Mesendoderm (in vitro differentiated cells): ENCODE measurements at regions not wholly inside any gene's neighbourhood (a gene's known extent, or its start where the extent isn't known, plus 50 kb on each side); places are given as distances from the start of the nearest gene placed in this dataset.
A peak's percentile ranks its signal among the peaks of the same experiment; 100 is the strongest.

Experiments
- DNase-seq: peaks from one replicate; pipeline ENCODE4 v3.0.0; 2013
- H2AK5ac ChIP-seq: 2 replicates; pipeline ENCODE4 v1.6.1; 2013; ENCODE audit warnings: low read length, inconsistent platforms
- H2BK120ac ChIP-seq: 2 replicates; pipeline ENCODE4 v1.6.1; 2013; ENCODE audit warnings: low read depth, mild to moderate bottlenecking, low read length, moderate library complexity, mixed read lengths
- H2BK15ac ChIP-seq: replicated peaks from 2 replicates; pipeline ENCODE4 v1.6.1; 2013; ENCODE audit warnings: low read depth, mild to moderate bottlenecking, moderate library complexity
- H2BK5ac ChIP-seq: 2 replicates; pipeline ENCODE4 v1.6.1; 2013; ENCODE audit warnings: low read length, inconsistent platforms
- H3K18ac ChIP-seq: 2 replicates; pipeline ENCODE4 v1.6.1; 2013; ENCODE audit warnings: mild to moderate bottlenecking, low read length, mixed read lengths
- H3K23ac ChIP-seq: one replicate; pipeline ENCODE4 v1.6.1; 2013; ENCODE audit warnings: low read length
- H3K27ac ChIP-seq: 2 replicates; pipeline ENCODE4 v1.5.1; 2013; ENCODE audit warnings: low read depth, mild to moderate bottlenecking, inconsistent platforms, low read length, moderate library complexity
- H3K27me3 ChIP-seq: 2 replicates; pipeline ENCODE4 v1.6.1; 2013; ENCODE audit warnings: low read length, control low read depth, mild to moderate bottlenecking, inconsistent platforms; ENCODE audit not compliant: insufficient read depth, poor library complexity
- H3K36me3 ChIP-seq: 2 replicates; pipeline ENCODE4 v1.6.1; 2013; ENCODE audit warnings: low read length, inconsistent platforms; ENCODE audit not compliant: control insufficient read depth, insufficient read depth
- H3K4ac ChIP-seq: one replicate; pipeline ENCODE4 v1.6.1; 2013; ENCODE audit warnings: low read depth, mild to moderate bottlenecking, low read length, moderate library complexity
- H3K4me1 ChIP-seq: 2 replicates; pipeline ENCODE4 v1.6.1; 2013; ENCODE audit warnings: low read depth, low read length, inconsistent platforms; ENCODE audit not compliant: control insufficient read depth
- H3K4me2 ChIP-seq: 2 replicates; pipeline ENCODE4 v1.6.1; 2013; ENCODE audit warnings: low read length
- H3K4me3 ChIP-seq: 2 replicates; pipeline ENCODE4 v1.5.1; 2013; ENCODE audit warnings: mild to moderate bottlenecking, low read length
- H3K56ac ChIP-seq: one replicate; pipeline ENCODE4 v1.6.1; 2013; ENCODE audit warnings: low read length
- H3K79me1 ChIP-seq: 2 replicates; pipeline ENCODE4 v1.6.1; 2013; ENCODE audit warnings: low read length, inconsistent platforms
- H3K79me2 ChIP-seq: 2 replicates; pipeline ENCODE4 v1.6.1; 2013; ENCODE audit warnings: mild to moderate bottlenecking, low read length; ENCODE audit not compliant: control insufficient read depth, insufficient read depth
- H3K9ac ChIP-seq: 2 replicates; pipeline ENCODE4 v1.6.1; 2013; ENCODE audit warnings: low read length, inconsistent platforms
- H4K5ac ChIP-seq: one replicate; pipeline ENCODE4 v1.6.1; 2013; ENCODE audit warnings: low read length
- H4K8ac ChIP-seq: one replicate; pipeline ENCODE4 v1.6.1; 2013; ENCODE audit warnings: low read depth, mild to moderate bottlenecking, control low read depth, low read length, moderate library complexity
- WGBS: extraction: QIAGEN DNeasy Blood & Tissue Kit; methylation state at CpG from one replicate; pipeline ENCODE4 v1.1.7; 2013; ENCODE audit warnings: low lambda C conversion rate, missing lambda C conversion rate; ENCODE audit not compliant: insufficient coverage; ENCODE audit errors: extremely low coverage; 5-methylcytosine and 5-hydroxymethylcytosine counted together

DNA sequence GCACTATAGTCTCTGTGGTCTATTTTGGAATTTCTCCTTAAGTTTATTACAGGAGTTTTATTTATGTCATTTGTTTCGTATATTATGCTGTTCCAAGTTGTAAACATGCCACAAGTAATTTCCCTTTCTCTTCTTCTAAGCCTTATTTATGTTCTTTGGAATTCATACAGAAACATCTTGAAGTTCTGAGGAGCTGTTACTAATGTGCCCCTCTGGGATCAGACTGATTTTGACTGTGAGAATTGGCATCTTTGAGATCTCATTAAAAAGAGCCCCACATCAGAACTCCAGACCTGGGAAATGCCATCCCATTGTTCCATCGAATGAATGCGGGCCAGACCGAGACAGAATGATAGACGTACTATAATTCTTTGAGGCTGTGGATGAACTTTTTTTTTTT lies 138.8 kb upstream of the CD180 start:
- Histone ChIP-seq H2AK5ac (no peak overlapping the region), H3K4me3 (no peak overlapping the region), H3K79me2 (no peaks in the 10 kb centered on the region), H3K18ac (no peak overlapping the region), H2BK120ac (no peak overlapping the region), H3K27ac (no peak overlapping the region), H3K79me1 (no peaks in the 10 kb centered on the region), H3K9ac (no peak overlapping the region), H4K5ac (no peak overlapping the region), H3K4me1 (no peaks in the 10 kb centered on the region), H4K8ac (no peak overlapping the region), H3K56ac (no peak overlapping the region), H3K23ac (no peak overlapping the region), H2BK15ac (no peak overlapping the region), H3K4ac (no peak overlapping the region), H2BK5ac (no peak overlapping the region), H3K36me3 (no peaks in the 10 kb centered on the region), H3K4me2 (no peak overlapping the region), H3K27me3 (no peaks in the 10 kb centered on the region)
- no CpG with 5 or more reads among the region's 5 CpGs for WGBS
- no peak for DNase-seq

DNA sequence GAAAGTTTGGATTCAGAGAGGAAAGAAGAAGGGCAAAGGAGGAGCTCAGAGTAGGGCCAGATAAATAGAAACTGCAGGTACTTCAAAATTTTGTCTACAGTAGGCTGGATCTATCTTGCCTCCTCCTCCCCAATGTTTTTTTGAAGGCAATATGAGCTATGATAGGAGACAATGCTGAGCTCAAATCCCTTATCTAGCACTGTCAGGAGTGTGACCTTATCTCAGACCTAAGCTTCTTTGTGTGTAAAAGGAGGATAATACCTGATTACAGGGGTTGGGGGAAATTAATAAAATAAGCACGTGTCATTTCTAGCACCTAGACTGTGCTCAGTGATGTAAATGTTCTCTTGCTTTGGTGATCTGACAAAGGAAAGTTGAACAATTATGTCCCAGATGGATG lies 137.8 kb upstream of the CD180 start:
- DNase-seq, result peak; percentile 77
- Histone ChIP-seq H3K4ac (no peak overlapping the region), H4K8ac (no peak overlapping the region), H3K9ac (no peak overlapping the region), H2AK5ac (no peak overlapping the region), H3K27ac (no peak overlapping the region), H3K27me3 (no peaks in the 10 kb centered on the region), H2BK5ac (no peak overlapping the region), H3K79me2 (no peaks in the 10 kb centered on the region), H3K18ac (no peak overlapping the region), H2BK120ac (no peak overlapping the region), H4K5ac (no peak overlapping the region), H3K79me1 (no peaks in the 10 kb centered on the region), H3K4me1 (no peaks in the 10 kb centered on the region), H3K23ac (no peak overlapping the region), H3K36me3 (no peaks in the 10 kb centered on the region), H3K4me2 (no peak overlapping the region), H2BK15ac (no peak overlapping the region), H3K56ac (no peak overlapping the region), H3K4me3 (no peak overlapping the region)
- no CpG with 5 or more reads among the region's 1 CpG for WGBS

DNA sequence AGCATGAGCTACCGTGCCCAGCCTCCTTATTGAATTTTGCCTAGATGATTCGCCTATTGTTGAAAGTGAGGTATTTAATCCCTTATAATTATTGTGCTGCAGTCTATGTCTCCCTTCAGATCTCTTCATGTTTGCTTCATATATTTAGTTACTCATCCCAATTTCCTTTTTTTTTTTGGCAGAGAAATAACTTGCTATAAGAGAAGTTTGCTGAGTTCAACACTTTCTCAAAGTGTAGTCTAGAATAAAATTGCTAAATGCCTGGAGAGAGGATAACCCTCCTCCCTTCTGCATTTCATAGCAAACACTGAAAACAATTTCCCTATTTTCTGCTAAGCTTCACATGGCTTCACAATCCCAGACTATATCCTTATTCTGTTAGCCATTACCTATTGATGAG lies 136.6 kb upstream of the CD180 start:
- no peak overlapping the region for H2BK5ac ChIP-seq
- no peak overlapping the region for H3K4me2 ChIP-seq
- H4K5ac ChIP-seq, result no peak overlapping the region
- no peak overlapping the region for H2AK5ac ChIP-seq
- no peak overlapping the region for H4K8ac ChIP-seq
- no peak overlapping the region for H3K4ac ChIP-seq
- WGBS, result no CpG with 5 or more reads among the region's 2 CpGs
- H3K4me3 ChIP-seq, result no peak overlapping the region
- no peaks in the 10 kb centered on the region for H3K4me1 ChIP-seq
- no peak overlapping the region for H3K56ac ChIP-seq
- no peak overlapping the region for H3K18ac ChIP-seq
- H3K27me3 ChIP-seq, result no peaks in the 10 kb centered on the region
- H3K27ac ChIP-seq, result no peak overlapping the region
- no peaks in the 10 kb centered on the region for H3K36me3 ChIP-seq
- H2BK15ac ChIP-seq, result no peak overlapping the region
- H3K23ac ChIP-seq, result no peak overlapping the region
- H3K79me2 ChIP-seq, result no peaks in the 10 kb centered on the region
- no peak overlapping the region for H2BK120ac ChIP-seq
- H3K79me1 ChIP-seq, result no peaks in the 10 kb centered on the region
- no peak overlapping the region for H3K9ac ChIP-seq
- DNase-seq, result no peak

DNA sequence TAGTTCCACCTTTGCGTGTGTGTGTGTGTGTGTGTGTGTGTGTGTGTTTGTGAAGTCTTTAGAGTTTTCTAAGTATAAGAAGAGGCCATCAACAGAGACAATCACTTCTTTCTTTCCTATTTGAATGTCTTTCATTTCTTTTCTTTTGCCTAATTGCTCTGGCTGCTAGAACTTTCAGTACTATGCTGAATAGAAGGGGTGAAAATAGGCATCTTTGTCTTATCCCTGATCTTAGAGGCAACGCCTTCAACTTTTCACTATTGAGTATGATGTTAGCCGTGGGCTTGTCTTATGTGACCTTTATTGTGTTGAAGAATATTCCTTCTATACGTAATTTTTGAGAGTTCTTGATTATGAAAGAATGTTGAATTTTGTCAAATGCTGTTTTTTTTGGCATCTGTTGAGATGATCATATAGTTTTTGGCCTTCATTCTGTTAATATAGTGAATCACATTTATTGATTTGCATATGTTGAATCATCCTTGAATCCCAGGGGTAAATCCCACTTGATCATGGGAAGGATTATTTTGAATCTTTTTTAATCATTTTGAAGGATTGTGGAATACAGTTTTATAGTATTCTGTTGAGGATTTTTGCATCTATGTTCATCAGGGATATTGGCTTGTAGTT lies 134.8 kb upstream of the CD180 start:
- Histone ChIP-seq H3K56ac (no peak overlapping the region), H2BK120ac (no peak overlapping the region), H3K79me2 (no peaks in the 10 kb centered on the region), H3K9ac (no peak overlapping the region), H4K5ac (no peak overlapping the region), H3K79me1 (no peaks in the 10 kb centered on the region), H3K27ac (no peak overlapping the region), H3K4me1 (no peaks in the 10 kb centered on the region), H3K23ac (no peak overlapping the region), H3K4me3 (no peak overlapping the region), H3K4ac (no peak overlapping the region), H3K36me3 (no peaks in the 10 kb centered on the region), H3K27me3 (no peaks in the 10 kb centered on the region), H3K4me2 (no peak overlapping the region), H4K8ac (no peak overlapping the region), H3K18ac (no peak overlapping the region), H2BK5ac (no peak overlapping the region), H2BK15ac (no peak overlapping the region), H2AK5ac (no peak overlapping the region)
- no CpG with 5 or more reads among the region's 4 CpGs for WGBS
- DNase-seq, result no peak

DNA sequence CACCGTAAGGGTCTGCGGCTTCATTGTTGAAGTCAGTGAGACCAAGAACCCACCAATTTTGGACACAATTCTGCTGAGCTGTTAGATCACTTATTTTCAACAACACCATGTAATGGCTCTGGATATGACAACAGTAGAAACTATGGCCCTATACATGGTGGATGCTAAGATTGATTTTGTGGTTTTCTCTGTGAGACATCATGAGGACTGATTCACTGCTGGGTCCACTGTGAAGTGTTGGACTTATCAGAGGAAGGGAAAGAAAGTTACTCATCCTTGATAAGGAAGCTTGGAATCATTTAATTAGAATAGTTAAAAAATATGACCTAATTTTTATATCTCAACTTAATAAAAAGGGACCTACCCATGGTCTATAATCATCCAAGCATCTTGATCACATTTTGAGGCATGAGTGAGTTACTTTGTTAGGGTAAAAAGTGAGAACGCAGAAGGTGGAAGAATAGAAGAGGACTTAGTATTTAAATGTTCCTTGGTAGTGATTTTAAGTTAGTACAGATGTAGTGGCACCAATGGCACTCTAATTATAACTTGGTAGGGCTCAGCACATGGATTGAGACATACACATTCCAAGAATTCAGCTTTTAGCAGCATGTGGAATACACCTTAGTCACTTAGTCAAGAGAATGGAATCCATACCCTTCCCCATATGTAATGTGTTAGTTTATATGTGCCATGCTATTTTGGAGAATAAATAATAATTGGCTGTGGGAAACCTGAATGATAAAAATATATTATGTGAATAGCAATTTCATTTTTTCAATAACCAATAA lies 123.5 kb upstream of the CD180 start:
- H3K4me1 ChIP-seq, result no peaks in the 10 kb centered on the region
- no peaks in the 10 kb centered on the region for H3K27me3 ChIP-seq
- H2AK5ac ChIP-seq, result no peak overlapping the region
- H3K4me2 ChIP-seq, result no peak overlapping the region
- no peak overlapping the region for H2BK120ac ChIP-seq
- no CpG with 5 or more reads among the region's 3 CpGs for WGBS
- DNase-seq, result no peak
- no peak overlapping the region for H2BK15ac ChIP-seq
- H3K4me3 ChIP-seq, result no peak overlapping the region
- H3K36me3 ChIP-seq, result no peaks in the 10 kb centered on the region
- no peak overlapping the region for H4K5ac ChIP-seq
- H3K79me1 ChIP-seq, result no peaks in the 10 kb centered on the region
- no peak overlapping the region for H3K56ac ChIP-seq
- no peak overlapping the region for H4K8ac ChIP-seq
- H3K23ac ChIP-seq, result no peak overlapping the region
- H3K27ac ChIP-seq, result no peak overlapping the region
- H3K9ac ChIP-seq, result no peak overlapping the region
- H2BK5ac ChIP-seq, result no peak overlapping the region
- H3K79me2 ChIP-seq, result no peaks in the 10 kb centered on the region
- H3K18ac ChIP-seq, result no peak overlapping the region
- H3K4ac ChIP-seq, result no peak overlapping the region
